ENCODE measurements at regions not wholly inside any gene's neighbourhood (a gene's known extent, or its start where the extent isn't known, plus 50 kb on each side); places are given as distances from the start of the nearest gene placed in this dataset.

DNA sequence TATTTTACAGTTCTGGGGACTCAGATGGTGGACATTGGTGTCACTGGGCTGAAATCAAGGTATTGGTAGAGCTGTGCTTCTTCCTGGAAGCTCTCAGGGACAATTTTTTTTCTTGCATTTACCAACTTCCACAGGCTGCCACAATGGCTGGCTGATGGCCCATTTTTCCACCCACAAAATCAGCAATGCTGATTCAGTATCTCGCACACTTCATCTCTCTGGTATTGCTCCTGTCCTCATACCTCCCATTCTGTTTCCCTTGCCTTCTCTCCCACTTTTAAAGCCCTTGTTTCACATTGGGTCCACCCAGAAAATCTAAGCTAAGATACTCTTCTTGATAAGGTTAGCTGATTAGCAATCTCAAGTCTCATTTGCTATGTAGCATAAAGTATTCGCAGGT lies 530.9 kb upstream of the POM121L12 start:
- TF ChIP-seq, protein P1, sequence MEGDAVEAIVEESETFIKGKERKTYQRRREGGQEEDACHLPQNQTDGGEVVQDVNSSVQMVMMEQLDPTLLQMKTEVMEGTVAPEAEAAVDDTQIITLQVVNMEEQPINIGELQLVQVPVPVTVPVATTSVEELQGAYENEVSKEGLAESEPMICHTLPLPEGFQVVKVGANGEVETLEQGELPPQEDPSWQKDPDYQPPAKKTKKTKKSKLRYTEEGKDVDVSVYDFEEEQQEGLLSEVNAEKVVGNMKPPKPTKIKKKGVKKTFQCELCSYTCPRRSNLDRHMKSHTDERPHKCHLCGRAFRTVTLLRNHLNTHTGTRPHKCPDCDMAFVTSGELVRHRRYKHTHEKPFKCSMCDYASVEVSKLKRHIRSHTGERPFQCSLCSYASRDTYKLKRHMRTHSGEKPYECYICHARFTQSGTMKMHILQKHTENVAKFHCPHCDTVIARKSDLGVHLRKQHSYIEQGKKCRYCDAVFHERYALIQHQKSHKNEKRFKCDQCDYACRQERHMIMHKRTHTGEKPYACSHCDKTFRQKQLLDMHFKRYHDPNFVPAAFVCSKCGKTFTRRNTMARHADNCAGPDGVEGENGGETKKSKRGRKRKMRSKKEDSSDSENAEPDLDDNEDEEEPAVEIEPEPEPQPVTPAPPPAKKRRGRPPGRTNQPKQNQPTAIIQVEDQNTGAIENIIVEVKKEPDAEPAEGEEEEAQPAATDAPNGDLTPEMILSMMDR (IDR thresholded peaks at IDR 0.05) = no peak

DNA sequence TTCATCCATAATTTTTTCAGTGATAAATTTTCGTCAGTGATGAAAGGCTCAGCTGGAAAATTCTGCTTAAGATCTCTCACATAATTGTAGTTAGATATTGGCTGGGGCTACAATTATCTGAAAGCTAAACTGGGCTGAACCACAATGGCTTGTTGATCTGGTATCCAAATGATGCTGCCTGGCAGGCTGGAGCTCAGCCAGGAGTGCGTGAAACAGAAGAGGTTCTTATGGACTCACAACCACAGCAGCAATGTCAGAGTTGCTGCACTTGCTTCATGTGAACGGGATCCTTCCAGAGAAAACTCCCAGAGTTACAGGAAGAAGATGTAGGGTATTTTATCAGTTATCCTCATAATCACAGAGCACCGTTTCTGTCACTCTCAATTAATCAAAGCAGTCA lies 533.2 kb upstream of the POM121L12 start:
- TF ChIP-seq, protein P1 (IDR thresholded peaks at IDR 0.05) = no peak

DNA sequence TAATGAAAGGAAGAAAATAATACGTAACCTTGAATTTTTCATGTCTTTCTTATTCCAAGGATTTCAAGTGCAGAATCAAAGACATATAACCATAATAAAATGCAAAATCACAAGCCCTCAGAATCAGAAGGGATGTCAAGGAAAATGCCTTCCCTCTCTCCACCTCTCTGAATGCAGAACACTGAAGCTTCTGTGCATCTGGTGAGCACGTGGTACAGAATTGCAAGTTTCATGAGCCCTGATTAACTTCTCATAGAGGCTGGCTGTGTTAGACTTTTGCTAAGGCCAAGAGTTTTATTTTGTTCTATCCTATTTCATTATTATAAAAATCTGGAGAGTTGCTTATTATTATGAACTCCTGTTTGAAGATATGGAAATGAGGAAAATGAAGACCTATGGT lies 533.7 kb upstream of the POM121L12 start:
- TF ChIP-seq, protein P1 (IDR thresholded peaks at IDR 0.05) = no peak

DNA sequence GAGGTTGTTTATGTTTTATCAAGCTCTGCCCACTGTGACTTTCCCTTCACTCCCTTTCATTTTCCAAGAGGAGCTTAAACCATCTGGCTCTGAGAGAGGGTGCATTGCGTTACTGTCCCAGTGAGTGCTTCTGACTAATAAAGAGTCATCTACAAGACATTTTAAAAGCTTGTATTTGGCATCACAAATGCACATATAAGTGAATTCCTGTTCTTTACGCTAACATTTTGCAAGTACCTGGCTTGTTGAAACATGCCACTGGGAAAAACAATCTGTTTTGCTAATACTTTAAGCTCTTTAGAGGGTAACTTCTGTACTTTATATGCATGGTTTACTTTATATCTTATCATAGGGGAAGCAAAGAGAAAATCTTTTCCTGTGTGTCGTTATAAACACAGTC lies 534.6 kb upstream of the POM121L12 start:
- TF ChIP-seq, protein P1 (IDR thresholded peaks at IDR 0.05) = no peak

DNA sequence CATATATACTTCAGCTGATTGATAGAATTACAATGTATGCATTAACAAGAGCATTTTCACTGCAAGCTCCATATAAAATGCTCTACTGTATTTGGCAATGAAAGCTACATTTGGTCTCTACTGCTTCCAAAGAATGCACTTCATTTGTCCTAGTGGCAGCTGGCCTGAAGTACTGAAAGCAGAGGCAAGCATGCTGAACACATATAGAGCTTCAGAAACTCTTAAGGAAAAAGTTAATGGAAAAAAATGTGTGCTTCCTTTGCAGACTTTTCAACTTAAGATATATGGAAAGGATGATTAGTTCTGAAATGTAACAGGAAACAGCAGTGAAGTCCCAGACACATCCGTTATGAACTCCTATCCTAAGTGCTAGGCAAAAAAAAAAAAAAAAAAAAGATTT lies 537.1 kb upstream of the POM121L12 start:
- TF ChIP-seq, protein P1 (IDR thresholded peaks at IDR 0.05) = no peak

DNA sequence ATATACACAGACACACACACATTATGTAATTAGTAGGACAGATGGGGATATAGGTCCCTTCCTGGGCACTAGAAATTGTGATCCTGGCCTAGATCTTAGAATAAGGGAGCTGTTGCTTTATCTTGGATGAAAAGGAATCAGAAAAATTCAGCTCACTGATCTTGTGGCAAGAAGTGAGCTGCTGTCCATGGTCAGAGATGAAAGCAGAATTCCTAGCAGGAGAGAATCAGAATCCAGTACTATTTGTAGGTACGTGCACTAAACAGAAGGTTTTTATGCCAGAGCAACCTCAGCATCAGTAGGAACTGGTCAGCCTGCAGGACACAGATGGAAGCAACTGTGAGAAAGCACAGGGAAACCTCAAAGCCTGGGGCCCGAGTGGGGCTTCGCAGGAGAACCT lies 549.2 kb upstream of the POM121L12 start:
- TF ChIP-seq, protein P1 (IDR thresholded peaks at IDR 0.05) = no peak

DNA sequence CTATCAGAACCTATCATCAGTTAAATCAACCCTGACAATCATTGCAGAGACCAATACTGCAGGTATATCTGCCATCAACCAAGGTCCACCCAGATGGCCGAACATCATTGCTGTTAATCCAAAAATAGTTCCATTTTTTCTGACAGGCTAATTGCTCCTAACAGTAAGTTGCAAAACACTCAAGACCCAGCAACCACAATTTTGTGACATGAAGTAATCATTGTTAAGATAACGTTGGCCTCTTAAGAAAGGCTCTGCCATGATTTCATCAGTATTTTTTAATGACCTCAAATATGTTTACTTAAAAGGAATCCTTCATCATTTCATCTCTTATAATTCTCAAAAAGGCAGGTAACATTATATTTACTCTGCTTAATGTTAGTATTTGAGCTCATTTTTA lies 553.4 kb upstream of the POM121L12 start:
- TF ChIP-seq, protein P1 (IDR thresholded peaks at IDR 0.05) = no peak

DNA sequence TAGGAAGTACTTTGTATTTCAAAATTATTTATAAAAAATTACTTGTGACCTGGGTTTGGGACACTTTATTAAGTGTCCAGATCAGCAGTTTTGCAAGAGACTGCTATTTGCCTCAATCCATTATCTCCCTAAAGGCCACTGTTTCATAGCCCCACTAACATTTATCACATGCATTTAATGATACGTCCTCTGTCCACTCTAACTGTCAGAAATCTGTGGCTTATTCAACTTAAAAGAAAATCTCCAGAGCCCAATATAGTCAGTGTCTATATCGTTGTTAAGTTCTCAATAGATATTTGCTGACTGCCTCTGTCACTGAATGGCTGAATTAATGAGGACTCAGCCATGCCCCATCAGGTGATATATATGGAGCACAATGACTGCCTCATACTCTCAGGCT lies 553.9 kb upstream of the POM121L12 start:
- TF ChIP-seq, protein P1 (IDR thresholded peaks at IDR 0.05) = no peak

Measured in LNCAP (cell line).